NCI-H1436 (cell line): ENCODE measurements at regions not wholly inside any gene's neighbourhood (a gene's known extent, or its start where the extent isn't known, plus 50 kb on each side); places are given as distances from the start of the nearest gene placed in this dataset.

ENCODE experiments used
- DNase-seq: peaks from one replicate; lab custom pipeline; 2025; lab: John Stamatoyannopoulos, UW

GRCh38 chr4:41460641-41461040, 77.3 kb upstream of the LIMCH1 start:
- DNase-seq, result no peak

- DNase-seq, result no peak
These were observed 76.1 kb upstream of the LIMCH1 start for GRCh38 chr4:41461780-41462307.

- DNase-seq, result no peak
These were observed 72.7 kb upstream of the LIMCH1 start for GRCh38 chr4:41465146-41465761.

GRCh38 chr4:41466249-41466648, 71.7 kb upstream of the LIMCH1 start:
- DNase-seq, result no peak

GRCh38 chr4:41468122-41468521, 69.8 kb upstream of the LIMCH1 start:
- no peak for DNase-seq

GRCh38 chr4:41471126-41472071, 66.6 kb upstream of the LIMCH1 start:
- DNase-seq, result no peak

GRCh38 chr4:41472081-41472480, 65.9 kb upstream of the LIMCH1 start:
- no peak for DNase-seq

GRCh38 chr4:41473176-41473575, 64.8 kb upstream of the LIMCH1 start:
- DNase-seq, result no peak

GRCh38 chr4:41475402-41475801, 62.6 kb upstream of the LIMCH1 start:
- DNase-seq, result no peak

- no peak for DNase-seq
These were observed 61.6 kb upstream of the LIMCH1 start for GRCh38 chr4:41476310-41476885.

- DNase-seq, result no peak
These were observed 60.6 kb upstream of the LIMCH1 start for GRCh38 chr4:41477181-41477905.

GRCh38 chr4:41478518-41478917, 59.4 kb upstream of the LIMCH1 start:
- no peak for DNase-seq

- DNase-seq, result no peak
These were observed 57.1 kb upstream of the LIMCH1 start for GRCh38 chr4:41480896-41481311.

- DNase-seq, result no peak
These were observed 54.2 kb upstream of the LIMCH1 start for GRCh38 chr4:41483771-41484170.

- DNase-seq, result no peak
These were observed 52.9 kb upstream of the LIMCH1 start for GRCh38 chr4:41485041-41485440.

GRCh38 chr4:41487868-41488440, 50.0 kb upstream of the LIMCH1 start:
- no peak for DNase-seq
